K562 (cell line): ENCODE measurements at regions not wholly inside any gene's neighbourhood (a gene's known extent, or its start where the extent isn't known, plus 50 kb on each side); places are given as distances from the start of the nearest gene placed in this dataset.

ENCODE experiments used
- ATAC-seq: fragments of 200-7000 bp; cut with Tn5 transposase; 3 replicates; pipeline ENCODE4 v1.9.1; 2020; ENCODE audit warnings: moderate library complexity
- BruUV-seq: library from RNA; stranded (reverse); fragments of 400-500 nt; replicated peaks from 2 replicates; lab custom pipeline; 2021; lab: Mats Ljungman, UMichigan
- CTCF ChIA-PET: fragments of 300-600 bp; formaldehyde crosslinking; extraction: SDS; loops from one replicate; lab custom pipeline; 2021; ENCODE audit warnings: low intra/inter-chr PET ratio; lab: Yijun Ruan, JAX
- POLR2A ChIA-PET: fragments of 300-600, 350-650 bp; sonication (Branson Sonifier 250); formaldehyde crosslinking; extraction: SDS; loops from one replicate; lab custom pipeline; 2021; ENCODE audit warnings: antibody characterized with exemption, inconsistent platforms; lab: Yijun Ruan, JAX
- DNase-seq, 4 experiments: peaks; one replicate each; pipeline versions ENCODE4 v3.0.0 to v3.0.0-alpha.2; 2011 to 2018; ENCODE audit warnings: low spot score in 3 of 4, mixed read lengths in 3 of 4; ENCODE audit errors: extremely low read depth in 1 of 4
- FAIRE-seq: peaks from 2 replicates; lab custom pipeline; 2011; peaks lifted over from hg19 to GRCh38; lab: Jason Lieb, UNC
- H2AFZ ChIP-seq: 2 replicates; pipeline ENCODE4 v1.6.0; 2011; ENCODE audit warnings: low read depth, low read length, control low read depth, inconsistent platforms
- H3K27ac ChIP-seq: fragments of 200-600 bp; 3 replicates; pipeline ENCODE4 v1.8.0; 2011; ENCODE audit warnings: low read depth, mild to moderate bottlenecking, control low read depth, inconsistent platforms, low read length, moderate library complexity, mixed read lengths; ENCODE audit errors: extremely low read depth
- H3K27me3 ChIP-seq, 2 experiments: fragments of 300-600 bp in 1 of 2; 2 replicates in 1 of 2; 3 replicates in 1 of 2; pipeline versions ENCODE4 v1.6.0 to v1.8.0; 2011; ENCODE audit warnings: inconsistent platforms in 2 of 2, low read length in 2 of 2, mild to moderate bottlenecking in 1 of 2, mixed read lengths in 1 of 2, moderate library complexity in 1 of 2; ENCODE audit not compliant: control insufficient read depth in 2 of 2, insufficient read depth in 2 of 2
- H3K36me3 ChIP-seq: fragments of 300-600 bp; 3 replicates; pipeline ENCODE4 v1.8.0; 2011; ENCODE audit warnings: mild to moderate bottlenecking, low read length, inconsistent platforms; ENCODE audit not compliant: control insufficient read depth, insufficient read depth
- H3K4me1 ChIP-seq, 2 experiments: fragments of 200-600 bp in 1 of 2; replicated peaks in 1 of 2; 2 replicates in 1 of 2; 3 replicates in 1 of 2; pipeline versions ENCODE4 v1.5.1 to v1.8.0; 2011; ENCODE audit warnings: inconsistent platforms in 2 of 2, low read length in 2 of 2, mild to moderate bottlenecking in 1 of 2, mixed read lengths in 1 of 2, moderate library complexity in 1 of 2; ENCODE audit not compliant: control insufficient read depth in 2 of 2, insufficient read depth in 2 of 2
- H3K4me2 ChIP-seq: 2 replicates; pipeline ENCODE4 v1.6.1; 2011; ENCODE audit warnings: low read length, control low read depth, inconsistent platforms, mixed read lengths; ENCODE audit not compliant: insufficient read depth
- H3K4me3 ChIP-seq: fragments of 200-600 bp; sonication (generic), shearing (Covaris generic); 2 replicates; pipeline ENCODE4 v1.5.1; 2016; ENCODE audit warnings: control low read depth, inconsistent platforms
- H3K79me2 ChIP-seq: fragments of 200-600 bp; 3 replicates; pipeline ENCODE4 v1.8.0; 2011; ENCODE audit warnings: low read length, inconsistent platforms; ENCODE audit not compliant: control insufficient read depth, insufficient read depth
- H3K9ac ChIP-seq, 2 experiments: 2 replicates each; pipeline versions ENCODE4 v1.6.0 to v1.6.1; 2011; ENCODE audit warnings: low read depth in 2 of 2, low read length in 2 of 2, control low read depth in 1 of 2, inconsistent platforms in 1 of 2, mild to moderate bottlenecking in 1 of 2, mixed read lengths in 1 of 2; ENCODE audit not compliant: insufficient read depth in 1 of 2
- H3K9me1 ChIP-seq: one replicate; pipeline ENCODE4 v1.6.0; 2011; ENCODE audit warnings: inconsistent platforms, mild to moderate bottlenecking, low read length, moderate library complexity; ENCODE audit not compliant: control insufficient read depth, insufficient read depth
- H3K9me3 ChIP-seq: replicated peaks from 2 replicates; pipeline ENCODE4 v1.5.1; 2011; ENCODE audit warnings: low read depth, low read length, inconsistent platforms; ENCODE audit not compliant: control insufficient read depth, insufficient read depth
- H4K20me1 ChIP-seq: replicated peaks from 2 replicates; pipeline ENCODE4 v1.6.1; 2011; ENCODE audit warnings: low read length, inconsistent platforms, mixed read lengths; ENCODE audit not compliant: control insufficient read depth, insufficient read depth
- HMG20A ChIP-seq: fragments of 450-650 bp; formaldehyde crosslinking; conservative IDR thresholded peaks from 2 replicates; pipeline ENCODE4 v1.4.0; 2020; ENCODE audit warnings: mild to moderate bottlenecking, mixed read lengths
- NR4A1 ChIP-seq, 2 experiments: fragments of 250-450 bp in 1 of 2; fragments of 450-650 bp in 1 of 2; sonication (Bioruptor Pico) in 1 of 2; IDR thresholded peaks; 2 replicates each; pipeline versions ENCODE4 v1.4.0 to v1.6.1; 2016 to 2020; ENCODE audit warnings: mild to moderate bottlenecking in 2 of 2, missing compliant biosample characterization in 1 of 2, missing genetic modification characterization in 1 of 2, moderate library complexity in 1 of 2
- PHF21A ChIP-seq: fragments of 450-650 bp; IDR thresholded peaks from 2 replicates; pipeline ENCODE4 v1.6.1; 2017; ENCODE audit warnings: low read depth, borderline replicate concordance
- ZBTB17 ChIP-seq: fragments of 450-650 bp; formaldehyde crosslinking; IDR thresholded peaks from 2 replicates; pipeline ENCODE4 v1.4.0; 2020; ENCODE audit warnings: mild to moderate bottlenecking
- ZFP36 ChIP-seq: fragments of 150-350 bp; IDR thresholded peaks from 2 replicates; pipeline ENCODE4 v1.6.1; 2018; ENCODE audit warnings: low read length, low read depth; ENCODE audit not compliant: partially characterized antibody
- ZNF707 ChIP-seq: fragments of 250-450 bp; sonication (Bioruptor Pico); conservative IDR thresholded peaks from 2 replicates; pipeline ENCODE4 v1.8.0; 2022; ENCODE audit warnings: inconsistent platforms, mild to moderate bottlenecking, moderate library complexity
- WGBS: fragments of 100-300 bp; shearing (Covaris generic); methylation state at CpG from one replicate; pipeline ENCODE4 v1.1.6; 2016; ENCODE audit warnings: low coverage, mixed read lengths; ENCODE audit not compliant: insufficient coverage; ENCODE audit errors: missing lambda C conversion rate; 5-methylcytosine and 5-hydroxymethylcytosine counted together
- in situ Hi-C: fragments of 300-500 bp; cut with MboI; formaldehyde crosslinking; loops from 4 replicates; pipeline ENCODE4 v1.15.0; 2018; ENCODE audit warnings: inconsistent platforms, mixed read lengths
- intact Hi-C: fragments of 100-400 bp; cut with micrococcal nuclease; formaldehyde crosslinking; loops from 2 replicates; pipeline ENCODE4 v1.14.2; 2022
- TF ChIP-seq, protein P1 (sequence below): fragments of 450-650 bp; IDR thresholded peaks from 2 replicates; pipeline ENCODE4 v1.6.1; 2018; ENCODE audit warnings: mild to moderate bottlenecking, low read depth; ENCODE audit not compliant: partially characterized antibody
- TF ChIP-seq, protein P2 (sequence below): fragments of 450-650 bp; formaldehyde crosslinking; conservative IDR thresholded peaks from 2 replicates; pipeline ENCODE4 v1.4.0; 2022; ENCODE audit warnings: mild to moderate bottlenecking, missing genetic modification characterization

DNA sequence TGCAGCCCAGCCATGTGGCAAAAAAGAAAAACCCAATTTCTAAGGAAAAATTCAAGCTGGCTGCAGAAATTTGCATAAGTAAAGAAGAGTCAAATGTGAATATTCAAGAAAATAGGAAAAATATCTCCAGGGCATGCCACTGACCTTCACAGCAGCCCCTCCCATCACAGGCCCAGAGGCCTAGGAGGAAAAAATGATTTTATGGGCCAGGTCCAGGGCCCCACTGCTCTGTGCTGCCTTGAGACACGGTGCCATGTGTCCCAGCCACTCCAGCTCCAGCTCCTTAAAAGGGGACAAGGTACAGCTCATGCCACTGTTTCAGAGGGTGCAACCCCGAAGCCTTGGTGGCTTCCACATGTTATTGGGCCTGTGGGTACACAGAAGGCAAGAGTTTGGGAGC lies 182.7 kb upstream of the FGF16 start:
- H3K4me2 ChIP-seq: no peak overlapping the region
- no TSS peak for BruUV-seq
- intact Hi-C loops: no loop called here
- POLR2A ChIA-PET: no interaction called here
- no peaks in the 10 kb centered on the region for H3K9me1 ChIP-seq
- H4K20me1 ChIP-seq: no peaks in the 10 kb centered on the region
- 0% methylated on average over 2 of the region's 2 CpGs for WGBS
- no peak overlapping the region for H3K4me3 ChIP-seq
- DNase-seq (no peak), FAIRE-seq (no peak), ATAC-seq (no peak)
- TF ChIP-seq NR4A1 (CRISPR knock-in tag; IDR thresholded peaks at IDR 0.05) (no peak), NR4A1 (tag; IDR thresholded peaks at IDR 0.05) (no peak), ZFP36 (peak; percentile 56), ZBTB17 (no peak), HMG20A (no peak), ZNF707 (CRISPR knock-in tag) (no peak), PHF21A (no peak)
- TF ChIP-seq, protein P1, sequence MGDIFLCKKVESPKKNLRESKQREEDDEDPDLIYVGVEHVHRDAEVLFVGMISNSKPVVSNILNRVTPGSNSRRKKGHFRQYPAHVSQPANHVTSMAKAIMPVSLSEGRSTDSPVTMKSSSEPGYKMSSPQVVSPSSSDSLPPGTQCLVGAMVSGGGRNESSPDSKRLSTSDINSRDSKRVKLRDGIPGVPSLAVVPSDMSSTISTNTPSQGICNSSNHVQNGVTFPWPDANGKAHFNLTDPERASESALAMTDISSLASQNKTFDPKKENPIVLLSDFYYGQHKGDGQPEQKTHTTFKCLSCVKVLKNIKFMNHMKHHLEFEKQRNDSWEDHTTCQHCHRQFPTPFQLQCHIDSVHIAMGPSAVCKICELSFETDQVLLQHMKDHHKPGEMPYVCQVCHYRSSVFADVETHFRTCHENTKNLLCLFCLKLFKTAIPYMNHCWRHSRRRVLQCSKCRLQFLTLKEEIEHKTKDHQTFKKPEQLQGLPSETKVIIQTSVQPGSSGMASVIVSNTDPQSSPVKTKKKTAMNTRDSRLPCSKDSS: no peak
- TF ChIP-seq, protein P2, sequence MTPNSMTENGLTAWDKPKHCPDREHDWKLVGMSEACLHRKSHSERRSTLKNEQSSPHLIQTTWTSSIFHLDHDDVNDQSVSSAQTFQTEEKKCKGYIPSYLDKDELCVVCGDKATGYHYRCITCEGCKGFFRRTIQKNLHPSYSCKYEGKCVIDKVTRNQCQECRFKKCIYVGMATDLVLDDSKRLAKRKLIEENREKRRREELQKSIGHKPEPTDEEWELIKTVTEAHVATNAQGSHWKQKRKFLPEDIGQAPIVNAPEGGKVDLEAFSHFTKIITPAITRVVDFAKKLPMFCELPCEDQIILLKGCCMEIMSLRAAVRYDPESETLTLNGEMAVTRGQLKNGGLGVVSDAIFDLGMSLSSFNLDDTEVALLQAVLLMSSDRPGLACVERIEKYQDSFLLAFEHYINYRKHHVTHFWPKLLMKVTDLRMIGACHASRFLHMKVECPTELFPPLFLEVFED (CRISPR knock-in tag): no peak
- no peak overlapping the region for H3K9ac ChIP-seq
- H3K9me3 ChIP-seq: no peaks in the 10 kb centered on the region
- H3K27ac ChIP-seq: no peak overlapping the region
- H3K36me3 ChIP-seq: no peaks in the 10 kb centered on the region
- no peaks in the 10 kb centered on the region for H3K79me2 ChIP-seq
- H3K27me3 ChIP-seq: no peaks in the 10 kb centered on the region
- CTCF ChIA-PET: no interaction called here
- H2AFZ ChIP-seq: no peak overlapping the region
- no peaks in the 10 kb centered on the region for H3K4me1 ChIP-seq
- in situ Hi-C loops: no loop called here
